Fibroblast of skin of right quadriceps (primary cell): ENCODE measurements at regions not wholly inside any gene's neighbourhood (a gene's known extent, or its start where the extent isn't known, plus 50 kb on each side); places are given as distances from the start of the nearest gene placed in this dataset.

Experiments used
- DNase-seq: peaks from one replicate; pipeline ENCODE4 v3.0.0-alpha.2; 2013

DNA sequence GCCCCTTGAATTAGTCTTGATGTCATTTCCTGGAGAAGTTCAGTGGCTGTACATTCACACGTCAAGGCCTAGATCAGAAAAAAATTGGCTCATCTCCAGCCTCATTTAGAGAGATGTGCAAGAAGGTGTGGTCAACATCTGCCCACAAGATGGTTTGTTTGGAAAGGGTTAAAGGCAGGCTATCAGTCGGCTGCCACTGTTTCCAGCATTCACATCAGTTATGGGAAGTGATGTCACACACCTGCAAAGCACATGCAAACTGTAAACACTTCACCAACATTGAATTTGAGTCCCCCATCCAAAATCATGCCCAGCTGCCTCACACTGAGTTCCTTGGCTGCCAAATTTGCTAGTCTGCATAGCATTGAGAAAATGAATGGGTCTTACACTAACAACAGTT is 498.3 kb upstream of the INTU start:
- DNase-seq, result peak; percentile 41

DNA sequence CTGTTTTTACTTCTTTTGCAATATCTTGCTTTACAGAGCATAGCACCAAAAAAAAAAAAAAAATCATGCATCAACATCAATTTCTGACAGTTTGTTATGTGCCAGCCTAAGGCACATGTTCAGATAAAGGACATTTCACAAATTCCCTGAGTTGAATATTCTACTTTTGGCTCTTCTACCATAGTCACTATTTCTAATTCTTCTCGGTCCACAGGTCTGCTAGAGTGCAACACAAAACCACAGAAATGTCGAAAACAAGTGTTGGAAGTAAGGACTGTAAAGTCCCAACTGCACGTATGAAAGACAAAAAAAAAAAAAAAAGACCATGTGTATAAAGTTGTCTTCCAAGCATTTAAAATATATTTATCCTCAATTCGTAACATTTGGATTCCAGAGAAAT is 494.2 kb upstream of the INTU start:
- no peak for DNase-seq

DNA sequence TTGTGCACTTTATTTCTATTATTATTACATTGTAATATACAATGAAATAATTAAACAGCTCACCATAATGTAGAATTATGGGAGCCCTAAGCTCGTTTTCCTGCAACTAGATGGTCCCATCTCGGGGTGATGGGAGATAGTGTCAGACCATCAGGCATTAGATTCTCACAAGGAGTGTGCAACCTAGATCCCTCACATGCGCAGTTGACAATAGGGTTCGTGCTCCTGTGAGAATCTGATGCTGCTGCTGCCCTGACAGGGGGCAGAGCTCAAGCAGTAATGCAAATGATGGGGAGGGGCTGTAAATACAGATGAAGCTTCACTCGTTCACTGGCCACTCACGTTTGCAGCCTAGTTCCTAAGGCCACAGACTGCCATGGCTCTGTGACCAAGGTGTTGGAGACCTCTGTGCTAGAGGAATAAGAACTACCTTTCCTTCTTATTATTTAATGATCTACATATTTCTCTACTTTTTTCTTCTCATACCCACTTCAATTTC is 492.9 kb upstream of the INTU start:
- DNase-seq, result no peak

DNA sequence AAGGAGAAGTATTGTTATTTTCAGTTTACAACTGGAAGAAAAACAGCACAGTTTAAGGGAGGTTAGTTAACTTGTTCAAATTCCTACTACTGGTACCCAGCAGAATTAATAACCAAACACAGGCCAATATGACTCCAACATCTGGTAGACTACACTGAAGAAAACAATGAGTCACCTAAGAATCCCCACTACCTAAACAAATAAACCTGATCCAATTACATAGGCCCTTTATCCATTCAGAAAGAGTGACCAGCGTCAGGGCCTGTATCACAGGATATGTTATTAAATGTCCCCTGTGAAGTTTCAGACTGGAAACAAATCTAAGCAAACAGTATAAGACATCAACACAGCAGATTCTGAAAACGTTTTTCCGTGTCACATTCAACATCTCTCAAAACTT is 492.5 kb upstream of the INTU start:
- no peak for DNase-seq

DNA sequence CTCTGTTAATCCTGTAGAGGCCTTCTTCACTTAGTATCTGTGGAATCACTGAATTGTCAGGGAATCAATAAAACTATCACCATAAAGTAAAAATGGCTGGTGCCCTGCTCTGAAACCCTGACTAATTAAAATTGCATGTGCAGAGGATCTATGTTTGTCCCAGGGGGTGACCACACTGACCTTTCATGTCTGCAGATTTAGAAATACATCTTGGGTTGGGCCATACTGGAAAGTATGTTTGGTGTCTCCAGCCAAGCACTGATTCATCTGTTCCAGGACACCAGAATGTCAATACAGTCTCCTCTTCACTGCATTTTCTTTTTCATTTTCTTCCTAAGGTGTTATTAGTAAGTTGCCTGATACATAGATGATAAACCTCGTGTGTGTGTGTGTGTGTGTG is 490.9 kb upstream of the INTU start:
- peak; percentile 90 for DNase-seq

DNA sequence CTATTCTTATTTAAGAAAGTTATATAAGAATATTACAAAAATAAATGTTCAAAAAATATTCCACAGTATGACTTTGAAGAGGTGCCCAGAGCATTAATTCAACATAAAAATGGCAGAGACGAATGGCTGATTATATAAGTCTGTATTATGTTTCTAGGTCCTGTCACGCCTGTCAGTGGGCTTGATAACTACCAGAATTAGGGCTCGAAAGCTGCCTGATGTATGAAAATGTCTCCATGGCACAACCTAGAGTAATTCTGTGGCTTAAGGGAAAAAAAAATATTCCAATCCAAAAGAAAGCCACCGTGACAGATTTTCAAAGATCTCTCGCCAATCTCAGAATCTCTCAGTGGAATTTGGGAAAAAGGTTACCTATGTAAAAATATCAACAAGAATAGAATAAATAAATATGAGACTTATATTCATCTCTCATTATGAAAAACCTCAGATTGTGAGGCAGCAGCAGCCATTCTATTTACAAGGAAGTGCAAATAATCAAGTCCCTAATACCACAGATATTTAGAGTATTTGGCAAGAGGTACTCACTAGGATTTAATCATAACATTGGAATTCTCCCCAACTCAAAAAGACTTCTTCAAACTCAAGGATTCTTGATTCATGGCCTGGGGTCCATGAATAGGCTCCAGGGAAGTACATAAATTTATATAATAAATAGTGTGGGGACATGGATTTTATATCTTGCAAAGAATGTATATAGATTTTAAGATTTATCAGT is 489.1 kb upstream of the INTU start:
- DNase-seq, result peak; percentile 89

DNA sequence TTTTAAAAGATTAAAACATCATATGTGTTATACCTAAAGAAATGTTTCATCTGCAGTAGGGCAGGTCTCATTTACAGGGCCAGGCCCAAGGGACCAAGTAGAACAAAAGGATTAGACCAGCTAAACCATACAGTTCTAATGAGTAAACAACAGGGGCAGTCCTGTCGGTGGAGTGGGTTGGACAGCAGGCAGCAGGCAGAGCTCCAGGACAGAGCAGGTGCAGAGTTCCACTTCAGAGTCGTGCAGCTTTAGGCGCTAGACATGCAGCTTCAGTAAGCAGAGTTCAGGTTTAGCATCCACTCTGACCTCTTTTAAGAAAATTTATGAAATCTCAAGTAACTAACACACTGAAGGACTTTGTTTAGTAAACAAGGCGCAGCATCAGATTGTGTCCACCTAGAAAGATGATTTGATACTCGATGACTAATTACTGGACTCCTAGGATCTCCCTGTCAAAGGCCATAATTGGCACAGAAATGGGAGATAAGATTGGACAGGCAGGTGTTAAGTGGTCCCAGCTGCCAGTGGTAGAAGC is 487.7 kb upstream of the INTU start:
- DNase-seq, result no peak

DNA sequence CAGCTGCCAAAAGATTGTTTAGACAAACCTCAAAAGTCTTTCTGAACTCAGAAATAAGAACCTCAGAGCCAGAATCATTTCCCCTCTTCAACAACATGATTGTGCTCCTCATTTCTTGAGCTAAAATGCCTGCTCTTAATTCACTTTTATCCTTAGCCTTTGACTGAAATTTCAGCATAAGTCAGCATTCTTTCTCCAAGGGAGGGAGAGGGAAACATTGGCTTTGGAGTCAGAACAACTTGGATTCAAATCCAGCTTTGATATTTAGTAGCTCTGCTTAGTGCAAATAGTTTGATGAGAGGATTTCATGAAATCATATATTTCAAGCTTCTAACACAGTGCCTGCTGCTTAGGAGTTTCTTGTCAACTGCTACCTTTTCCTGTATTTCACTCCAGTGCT is 484.6 kb upstream of the INTU start:
- no peak for DNase-seq

DNA sequence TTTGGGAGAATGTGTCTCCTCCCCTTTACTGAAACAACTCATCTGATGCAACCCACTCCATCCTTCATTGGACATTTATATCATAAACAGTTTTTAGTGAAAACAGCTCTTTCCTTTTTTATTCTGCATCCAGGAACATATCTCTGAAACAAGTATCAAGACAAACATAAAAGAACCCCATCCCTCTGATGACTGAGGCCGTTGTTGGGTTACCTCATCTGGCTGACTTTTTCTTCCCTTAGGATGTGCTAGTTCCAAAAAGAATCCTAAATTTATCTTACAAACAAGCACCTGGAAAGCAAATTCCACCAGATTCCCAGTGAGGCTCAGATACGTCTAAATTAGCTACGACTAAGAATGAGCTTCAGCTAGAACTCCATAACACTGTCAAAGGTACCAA is 483.7 kb upstream of the INTU start:
- DNase-seq, result no peak

DNA sequence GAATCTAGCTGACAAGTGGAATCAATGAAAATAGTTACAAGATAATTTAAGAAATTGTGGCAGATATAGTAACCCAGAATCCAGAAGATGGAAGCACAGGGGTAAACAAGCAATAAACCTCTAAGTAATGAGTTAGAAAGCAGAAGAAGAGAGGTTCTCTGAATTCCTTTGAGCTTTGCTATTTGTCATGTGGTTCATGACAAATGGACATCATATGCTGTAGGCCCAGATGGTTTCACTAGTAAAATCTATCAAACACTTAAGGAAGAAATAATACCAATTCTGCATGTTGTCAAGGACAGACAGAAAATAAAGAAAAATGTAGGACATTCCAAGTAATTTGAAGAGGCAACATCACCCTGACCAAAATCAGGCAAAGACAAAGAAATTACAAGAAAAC is 480.8 kb upstream of the INTU start:
- DNase-seq, result no peak

DNA sequence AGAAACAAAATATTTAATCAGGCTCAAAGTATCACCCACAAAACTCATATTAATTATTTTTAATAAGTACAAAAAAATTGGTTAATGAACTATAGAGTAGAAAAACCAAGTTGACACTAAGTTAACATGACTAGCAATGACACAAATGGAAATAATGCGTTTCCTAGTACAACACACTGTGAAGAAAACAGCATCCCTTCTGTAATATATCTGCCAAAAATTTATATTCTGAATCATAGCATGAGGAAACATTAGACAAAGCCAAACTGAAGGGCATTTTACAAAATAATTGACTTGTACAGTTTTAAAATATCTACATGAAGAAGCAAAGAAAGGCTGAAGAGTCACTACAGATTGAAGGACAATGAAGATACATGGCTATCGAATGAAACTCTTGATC is 477.6 kb upstream of the INTU start:
- DNase-seq, result no peak

DNA sequence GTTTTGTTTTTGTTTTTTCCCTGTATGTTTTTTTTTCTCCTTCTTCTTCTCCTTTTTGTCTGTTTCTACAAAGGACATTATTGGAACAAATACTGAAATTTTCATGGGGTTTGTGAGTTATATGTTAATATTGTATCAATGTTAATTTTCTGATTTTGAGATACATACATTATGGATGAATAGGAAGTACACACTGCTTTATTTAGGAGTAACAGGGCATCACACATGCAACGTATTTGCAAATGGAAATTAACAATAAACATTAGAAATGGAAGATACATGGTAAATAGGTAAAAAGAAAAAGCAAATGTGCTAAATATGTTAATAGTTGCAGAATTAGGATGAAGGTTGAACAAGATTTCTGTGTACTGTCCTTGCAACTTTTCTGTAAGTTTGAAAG is 477.2 kb upstream of the INTU start:
- DNase-seq, result no peak

DNA sequence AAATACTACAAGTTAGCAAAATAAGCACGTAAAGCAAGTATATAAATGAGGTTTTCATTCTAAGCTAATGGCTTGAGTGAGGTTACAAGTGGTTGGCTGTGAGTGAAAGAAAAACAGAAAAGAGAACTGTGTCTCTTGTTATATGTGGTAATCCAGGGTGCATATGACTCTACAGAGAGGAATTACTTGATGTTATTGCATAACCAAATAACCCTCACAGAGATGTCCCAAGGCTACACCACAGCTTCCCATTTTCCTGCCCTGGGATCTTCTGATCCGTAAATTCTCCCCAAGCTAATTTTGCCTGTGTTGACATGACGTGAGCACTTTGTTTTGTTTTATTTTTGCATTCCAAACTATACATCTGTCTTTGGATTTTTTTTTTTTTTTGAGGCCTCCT is 470.0 kb upstream of the INTU start:
- DNase-seq, result peak; percentile 89

DNA sequence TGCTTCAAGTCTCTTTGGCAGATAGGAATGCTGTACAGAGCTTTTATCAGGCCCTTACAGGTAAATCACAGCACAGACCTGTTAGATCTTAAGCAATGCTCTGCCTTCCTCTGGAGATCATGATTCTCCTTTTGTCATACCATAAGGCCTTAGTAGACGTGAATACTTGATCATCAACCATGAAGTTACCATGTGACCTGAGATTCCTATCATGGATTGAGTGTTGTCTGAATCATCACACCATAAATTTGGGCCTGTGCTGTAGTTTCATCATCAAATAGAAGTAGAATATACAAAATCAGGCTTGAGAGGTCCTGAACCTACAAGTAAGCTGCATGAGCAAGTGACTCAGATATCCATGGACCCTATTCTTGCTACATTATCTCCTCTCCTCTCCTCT is 466.8 kb upstream of the INTU start:
- peak; percentile 37 for DNase-seq

DNA sequence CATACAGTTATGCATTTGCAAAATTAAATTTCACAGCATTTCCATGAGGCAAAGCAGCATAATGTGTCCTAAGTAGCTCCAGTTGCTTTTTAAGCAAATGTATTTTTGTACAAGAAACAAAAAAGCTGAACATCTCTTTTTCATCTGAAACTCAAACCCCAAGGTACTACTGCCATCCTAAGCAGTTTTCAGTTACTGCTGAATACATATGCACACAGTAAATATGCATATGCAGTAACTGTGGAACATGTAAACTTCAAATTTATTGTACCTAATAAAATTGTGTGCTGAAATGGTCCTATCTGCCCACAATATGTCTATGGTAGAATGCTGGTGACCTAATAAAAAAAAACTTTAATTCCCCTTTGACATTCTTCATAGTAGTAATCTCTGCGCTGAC is 458.6 kb upstream of the INTU start:
- no peak for DNase-seq

DNA sequence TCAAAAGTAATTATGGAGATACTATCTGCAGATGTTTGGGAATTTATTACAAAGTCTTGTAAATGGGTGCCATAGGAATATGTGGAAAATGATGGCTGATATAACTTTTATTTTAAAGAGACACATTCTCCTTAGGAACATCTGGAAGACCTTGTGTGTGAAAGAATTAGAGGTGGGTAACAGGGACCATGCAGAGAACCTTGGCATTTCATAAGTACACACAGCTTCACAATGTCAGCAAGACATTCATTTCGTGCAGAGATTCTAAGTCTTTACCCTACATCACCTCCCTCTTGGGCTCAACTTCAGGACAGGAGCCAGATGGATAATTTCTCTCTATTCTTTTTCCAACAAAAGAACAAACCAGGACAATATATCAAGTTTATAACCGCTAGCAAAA is 458.1 kb upstream of the INTU start:
- DNase-seq, result no peak

DNA sequence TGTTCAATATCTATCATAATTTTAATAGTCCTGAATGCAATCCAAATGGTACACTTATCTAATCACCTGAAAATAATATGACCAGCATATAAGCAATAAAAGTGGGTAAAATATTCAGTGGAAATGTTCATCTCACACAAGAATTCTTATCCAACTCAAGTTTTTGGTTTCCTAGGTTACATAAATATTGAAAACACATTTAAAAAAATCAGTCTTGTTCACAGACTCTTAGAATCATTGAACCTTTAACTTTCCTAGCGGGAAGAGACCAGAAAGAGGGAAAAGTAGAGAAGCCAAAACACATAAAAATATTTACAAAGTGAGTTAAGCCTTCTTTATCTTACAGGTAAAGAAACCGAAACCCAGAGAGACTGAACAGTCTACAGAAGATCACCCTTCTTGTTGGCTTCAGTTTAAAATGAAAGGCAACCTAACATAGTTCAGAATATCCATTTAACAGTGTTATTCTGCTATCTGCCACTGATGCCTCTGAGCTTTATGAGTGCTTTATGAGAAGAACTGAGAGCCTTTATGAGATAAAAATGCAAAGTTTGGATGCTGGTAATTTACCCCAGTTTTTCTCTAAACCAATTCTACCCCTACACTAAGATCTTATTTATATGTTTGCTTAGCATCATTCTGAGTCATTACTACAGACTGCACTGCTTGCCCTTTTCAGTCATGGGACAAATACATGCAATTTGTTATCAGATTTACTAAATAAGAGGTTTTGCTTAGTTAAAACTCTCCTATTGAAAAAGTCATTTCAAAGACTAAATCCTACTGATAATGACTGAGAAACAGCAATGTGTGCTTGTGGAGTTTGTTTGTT is 453.3 kb upstream of the INTU start:
- no peak for DNase-seq

DNA sequence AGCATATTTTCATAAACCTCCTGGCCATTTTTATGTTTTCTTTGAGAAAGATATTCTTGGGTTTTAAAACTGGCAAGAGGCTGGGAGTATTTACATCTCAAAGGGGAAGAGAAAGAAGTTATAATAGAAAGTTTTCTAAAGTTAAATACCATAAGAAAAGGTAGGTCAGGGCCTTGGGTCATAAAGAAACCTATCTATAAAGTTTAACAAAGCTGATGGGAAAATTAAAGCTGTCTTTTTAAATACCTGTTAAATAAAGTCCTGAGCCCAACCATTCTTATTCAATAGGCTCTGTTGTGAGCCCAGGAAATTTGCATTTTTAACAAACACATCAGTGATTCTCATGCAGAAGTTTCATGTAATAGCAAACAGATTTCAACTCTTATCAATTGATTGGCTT is 451.8 kb upstream of the INTU start:
- DNase-seq, result no peak

DNA sequence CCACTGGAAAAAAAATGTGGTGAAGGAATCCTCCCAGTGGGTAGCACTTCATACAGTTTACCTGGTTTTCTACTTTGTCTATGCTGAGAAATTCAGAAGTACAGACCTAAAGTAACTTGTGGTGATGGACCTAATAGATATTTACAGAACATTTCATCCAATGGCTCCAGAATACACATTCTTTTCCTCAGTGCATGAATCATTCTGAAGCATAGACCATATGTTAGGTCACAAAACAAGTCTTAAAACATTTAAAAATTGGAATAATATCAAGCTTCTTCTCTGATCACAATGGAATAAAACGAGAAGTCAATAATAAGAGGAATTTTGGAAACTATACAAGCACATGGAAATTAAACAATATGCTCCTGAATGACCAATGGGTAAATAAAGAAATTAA is 450.1 kb upstream of the INTU start:
- DNase-seq, result peak; percentile 4

DNA sequence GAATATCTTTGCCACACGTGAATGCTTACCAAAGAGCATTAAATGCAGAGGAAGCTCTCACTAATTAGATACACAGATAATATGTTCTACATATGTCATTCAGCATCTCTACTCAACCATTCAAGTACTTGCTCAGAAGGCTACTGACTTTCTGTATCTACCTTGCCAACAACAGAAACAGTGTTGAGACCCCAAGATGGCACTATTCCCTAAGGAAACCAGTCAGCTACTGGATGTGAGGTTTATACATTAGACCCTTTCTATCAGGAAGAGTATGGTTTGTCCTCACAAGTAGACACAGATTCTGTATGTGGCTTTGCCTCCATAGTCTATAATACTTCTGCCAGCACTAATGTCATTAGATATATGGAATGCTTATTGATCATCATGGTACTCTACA is 443.9 kb upstream of the INTU start:
- DNase-seq, result peak; percentile 39

DNA sequence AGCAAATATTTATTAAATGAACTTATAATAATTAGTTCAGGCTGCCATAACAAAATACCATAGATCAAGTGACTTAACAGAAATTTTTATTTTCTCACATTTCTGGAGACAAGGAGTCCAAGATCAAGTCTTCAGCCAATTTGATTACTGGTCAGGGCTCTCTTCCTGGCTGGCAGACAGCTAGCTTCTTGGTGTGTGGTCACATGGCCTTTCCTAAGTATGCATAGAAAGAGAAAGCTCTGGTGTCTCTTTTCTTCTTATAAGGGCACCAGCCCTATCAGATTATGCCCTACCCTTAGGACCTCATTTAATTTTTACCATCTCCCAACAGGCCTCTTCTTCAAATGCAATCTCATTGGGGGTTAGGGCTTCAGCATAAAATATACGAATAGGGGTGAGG is 438.5 kb upstream of the INTU start:
- no peak for DNase-seq

DNA sequence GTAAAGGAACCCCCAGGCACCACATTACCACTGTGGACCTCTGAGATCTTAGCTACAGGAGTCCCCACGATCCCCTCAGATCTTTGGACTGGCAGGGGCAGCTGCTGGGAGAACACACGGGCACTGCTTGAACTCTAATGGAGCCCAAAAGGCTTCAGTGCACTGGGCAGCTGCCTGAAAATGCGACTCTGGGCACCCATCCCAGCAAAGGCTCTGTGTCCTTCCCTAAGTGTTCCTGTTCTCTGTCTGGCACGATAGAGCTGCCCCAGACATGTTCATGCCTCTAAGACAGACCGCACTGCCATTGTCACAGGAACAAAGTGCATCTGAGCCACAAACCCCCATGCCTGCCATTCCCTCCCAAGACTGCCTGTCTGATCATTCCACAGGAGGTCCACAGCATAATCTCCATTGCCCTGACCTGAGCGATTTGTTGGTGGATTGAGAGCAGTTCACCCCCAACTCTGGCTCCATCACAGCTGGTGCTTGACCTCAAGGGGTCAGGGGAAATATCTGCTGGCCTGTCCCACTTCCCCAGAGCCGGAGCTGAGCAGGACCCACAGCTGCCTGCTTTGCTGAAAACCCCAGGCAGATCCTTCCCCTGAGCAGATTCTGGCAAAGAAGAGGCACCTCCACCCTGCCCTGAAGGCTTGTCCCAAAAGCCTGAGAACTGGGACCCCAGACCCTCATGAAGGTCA is 436.0 kb upstream of the INTU start:
- no peak for DNase-seq

DNA sequence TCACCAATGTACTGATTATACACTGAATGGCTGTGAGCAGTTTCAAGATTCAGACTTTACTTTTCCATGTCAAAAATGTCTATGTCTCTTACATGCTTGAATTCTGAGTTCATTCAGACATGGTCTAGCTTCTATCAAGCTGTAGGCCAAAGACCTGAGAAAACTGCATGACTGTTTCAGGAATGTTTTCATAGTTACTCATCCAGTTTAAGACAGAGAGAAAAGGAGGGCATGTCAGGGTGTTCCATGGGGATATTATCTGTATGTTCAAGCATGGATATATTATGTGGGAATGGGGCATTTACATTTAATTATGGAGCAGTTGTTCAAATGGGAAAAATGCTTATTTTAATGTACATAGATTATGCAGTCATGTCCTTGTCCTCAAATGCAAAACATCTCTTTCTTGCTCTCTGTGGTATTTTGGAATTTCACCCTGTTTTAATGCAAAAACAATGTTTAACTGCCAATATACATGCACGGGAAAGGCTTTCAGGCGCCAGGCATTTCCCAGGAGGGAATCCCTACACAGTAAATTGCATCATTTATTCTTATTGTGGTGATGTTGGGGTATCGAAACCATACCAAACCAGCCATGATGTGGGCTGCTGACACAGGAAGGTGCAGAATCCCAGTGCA is 429.1 kb upstream of the INTU start:
- DNase-seq, result peak; percentile 88
